Activated T-helper 2 cell treated with anti-CD3 and anti-CD28 coated beads, Interferon-gamma antibody, Interleukin-2, Interleukin-4, amounts not matched to agents 10 μg/mL and 5 μg/mL and 100 μg/mL, durations not matched to agents 14 hours and 24 hours and 36 hours (primary cell): ENCODE measurements at regions not wholly inside any gene's neighbourhood (a gene's known extent, or its start where the extent isn't known, plus 50 kb on each side); places are given as distances from the start of the nearest gene placed in this dataset.

Experiments
- DNase-seq: peaks from one replicate; pipeline ENCODE4 v3.0.0; 2021; ENCODE audit warnings: low spot score
- H3K27ac Mint-ChIP-seq: one replicate; pipeline ENCODE4 v1.8.0; 2021; ENCODE audit warnings: mixed read lengths
- H3K27me3 Mint-ChIP-seq: one replicate; pipeline ENCODE4 v1.8.0; 2021; ENCODE audit warnings: low read depth, mixed read lengths
- H3K36me3 Mint-ChIP-seq: one replicate; pipeline ENCODE4 v1.8.0; 2021; ENCODE audit warnings: low read depth, mixed read lengths
- H3K4me1 Mint-ChIP-seq: one replicate; pipeline ENCODE4 v1.8.0; 2021; ENCODE audit warnings: low read depth, mixed read lengths
- H3K4me3 Mint-ChIP-seq: one replicate; pipeline ENCODE4 v1.8.0; 2021; ENCODE audit warnings: low read depth, mild to moderate bottlenecking, moderate library complexity, mixed read lengths
- H3K9me3 Mint-ChIP-seq: one replicate; pipeline ENCODE4 v1.8.0; 2021; ENCODE audit warnings: mixed read lengths
- intact Hi-C: fragments of 100-400 bp; cut with micrococcal nuclease; formaldehyde crosslinking; loops from one replicate; pipeline ENCODE4 v1.15.1; 2023

DNA sequence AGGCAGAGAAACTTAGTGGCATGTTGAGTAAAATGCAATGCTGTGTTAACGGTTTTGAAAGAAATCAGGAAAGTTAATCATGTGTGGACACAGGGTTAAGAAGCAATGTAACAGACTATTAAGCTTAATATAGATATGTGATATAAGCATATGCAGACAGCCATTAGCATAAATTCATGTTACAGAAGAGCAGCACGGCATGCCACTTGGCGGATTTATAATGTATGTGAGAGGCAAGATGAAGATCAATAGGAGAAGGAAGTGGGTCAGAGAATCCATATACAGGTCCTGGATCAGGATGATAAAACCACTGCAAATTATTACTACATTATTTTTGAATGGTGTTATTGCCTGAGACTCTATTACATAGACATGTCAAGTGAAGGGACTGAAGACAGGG, 694.3 kb downstream of the MCTP2 start:
- peaks cover 4% of the 10 kb centered on the region for H3K9me3 Mint-ChIP-seq
- no peaks in the 10 kb centered on the region for H3K4me1 Mint-ChIP-seq
- H3K27ac Mint-ChIP-seq: no peak overlapping the region
- no peak for DNase-seq
- no peaks in the 10 kb centered on the region for H3K36me3 Mint-ChIP-seq
- no peak overlapping the region for H3K4me3 Mint-ChIP-seq
- intact Hi-C loops: no loop called here
- no peaks in the 10 kb centered on the region for H3K27me3 Mint-ChIP-seq

DNA sequence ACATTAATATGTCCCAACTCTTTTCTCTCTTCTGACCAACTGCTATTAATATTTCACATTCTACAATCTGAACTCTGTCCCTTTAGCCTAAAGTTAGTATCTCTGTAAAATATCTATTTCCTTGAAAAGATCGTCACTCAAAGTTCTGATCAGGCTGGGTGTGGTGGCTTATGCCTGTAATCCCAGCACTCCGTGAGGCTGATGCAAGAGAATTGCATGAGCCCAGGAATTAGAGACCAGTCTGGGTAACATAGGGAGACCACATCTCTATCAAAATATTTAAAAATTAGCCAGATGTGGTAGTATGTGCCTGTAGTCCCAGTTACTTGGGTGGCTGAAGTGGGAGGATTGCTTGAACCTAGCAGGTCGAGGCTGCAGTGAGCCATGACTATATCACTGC, 695.6 kb downstream of the MCTP2 start:
- intact Hi-C loops: no loop called here
- Mint-ChIP-seq H3K27ac (no peak overlapping the region), H3K9me3 (no peaks in the 10 kb centered on the region), H3K4me3 (no peak overlapping the region), H3K36me3 (no peaks in the 10 kb centered on the region), H3K27me3 (no peaks in the 10 kb centered on the region), H3K4me1 (no peaks in the 10 kb centered on the region)
- DNase-seq: no peak

DNA sequence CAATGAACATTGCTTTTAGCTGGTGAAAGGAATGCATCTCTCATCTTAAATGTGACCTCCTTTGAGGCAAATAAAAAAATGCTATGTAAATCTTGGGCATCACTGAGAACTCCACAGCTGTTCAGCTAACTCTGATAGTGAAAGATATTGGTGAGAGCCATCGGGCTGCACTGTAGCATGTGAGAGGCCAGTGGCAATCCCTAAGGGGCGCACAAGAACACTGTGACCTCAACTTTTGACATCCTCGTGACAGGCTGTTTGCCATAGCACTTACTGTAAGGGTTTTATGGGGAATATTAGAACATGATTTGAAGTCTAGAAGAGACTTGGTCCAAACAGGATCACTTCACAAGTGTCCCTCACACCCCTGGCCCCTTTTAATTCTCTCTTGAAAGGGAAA, 697.9 kb downstream of the MCTP2 start:
- H3K27ac Mint-ChIP-seq: no peak overlapping the region
- no peaks in the 10 kb centered on the region for H3K9me3 Mint-ChIP-seq
- intact Hi-C loops: no loop called here
- H3K4me1 Mint-ChIP-seq: no peaks in the 10 kb centered on the region
- H3K4me3 Mint-ChIP-seq: no peak overlapping the region
- DNase-seq: no peak
- H3K36me3 Mint-ChIP-seq: no peaks in the 10 kb centered on the region
- no peaks in the 10 kb centered on the region for H3K27me3 Mint-ChIP-seq

DNA sequence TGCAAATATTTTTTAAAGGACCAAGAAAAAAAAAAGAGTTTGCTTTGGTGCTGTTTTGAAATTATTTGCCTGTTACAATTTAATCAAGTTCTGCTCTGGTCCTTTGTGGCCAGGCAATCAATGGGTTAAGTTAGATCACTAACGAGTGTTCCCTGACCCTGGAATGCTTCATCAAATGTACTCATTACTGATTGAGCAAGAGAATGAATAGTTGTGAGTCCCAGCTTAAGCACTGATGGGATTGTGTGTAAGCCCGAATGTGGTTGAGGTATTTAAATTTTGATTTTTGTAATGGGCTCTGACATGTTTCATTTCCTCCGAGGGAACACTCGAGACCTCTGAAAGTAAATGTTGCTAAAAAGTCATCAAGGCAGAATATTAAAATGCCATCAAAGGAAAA, 699.1 kb downstream of the MCTP2 start:
- no peaks in the 10 kb centered on the region for H3K27me3 Mint-ChIP-seq
- DNase-seq: no peak
- intact Hi-C loops: no loop called here

DNA sequence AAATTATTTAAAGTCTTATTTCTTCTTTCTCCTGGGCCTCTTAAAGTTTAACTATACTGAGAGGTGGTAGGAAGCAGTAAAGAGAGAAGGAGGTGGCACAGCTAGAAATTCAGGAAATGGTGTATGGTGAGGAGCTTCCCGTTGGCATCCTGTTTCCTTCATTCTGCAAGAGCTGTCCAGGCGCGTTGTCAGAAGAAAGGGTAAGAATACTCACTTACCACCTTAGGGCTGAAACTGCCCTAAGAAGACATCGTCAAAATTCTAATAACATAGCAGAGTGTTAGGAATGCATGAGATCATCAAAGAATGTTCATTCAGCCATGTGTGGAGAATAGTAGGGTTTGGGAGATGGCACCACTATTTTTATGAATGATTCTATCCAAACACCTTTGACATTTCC, 699.6 kb downstream of the MCTP2 start:
- H3K36me3 Mint-ChIP-seq: no peaks in the 10 kb centered on the region
- H3K4me3 Mint-ChIP-seq: no peak overlapping the region
- H3K27me3 Mint-ChIP-seq: no peaks in the 10 kb centered on the region
- H3K9me3 Mint-ChIP-seq: peaks cover 8% of the 10 kb centered on the region
- no peak for DNase-seq
- no peak overlapping the region for H3K27ac Mint-ChIP-seq
- intact Hi-C loops: no loop called here
- H3K4me1 Mint-ChIP-seq: no peaks in the 10 kb centered on the region

More for the DNA sequence above, 699.1 kb downstream of the MCTP2 start:
- H3K9me3 Mint-ChIP-seq: peaks cover 8% of the 10 kb centered on the region
- no peak overlapping the region for H3K4me3 Mint-ChIP-seq
- no peaks in the 10 kb centered on the region for H3K36me3 Mint-ChIP-seq
- no peak overlapping the region for H3K27ac Mint-ChIP-seq
- H3K4me1 Mint-ChIP-seq: no peaks in the 10 kb centered on the region

DNA sequence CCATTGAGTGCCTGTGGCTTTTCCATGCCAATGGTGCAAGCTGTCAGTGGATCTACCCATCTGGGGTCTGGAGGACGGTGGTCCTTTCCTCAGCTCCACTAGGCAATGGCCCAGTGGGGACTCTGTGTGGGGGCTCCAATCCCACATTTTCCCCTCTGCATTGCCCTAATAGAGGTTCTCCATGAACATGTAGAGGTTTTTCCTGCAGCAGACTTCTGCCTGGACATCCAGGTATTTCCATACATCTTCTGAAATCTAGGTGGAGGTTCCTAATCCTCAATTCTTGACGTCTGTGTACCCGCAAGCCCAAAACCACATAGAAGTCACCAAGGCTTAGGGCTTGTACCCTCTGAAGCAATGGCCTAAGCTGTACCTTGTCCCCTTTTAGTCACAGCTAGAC, 703.1 kb downstream of the MCTP2 start:
- no peaks in the 10 kb centered on the region for H3K36me3 Mint-ChIP-seq

DNA sequence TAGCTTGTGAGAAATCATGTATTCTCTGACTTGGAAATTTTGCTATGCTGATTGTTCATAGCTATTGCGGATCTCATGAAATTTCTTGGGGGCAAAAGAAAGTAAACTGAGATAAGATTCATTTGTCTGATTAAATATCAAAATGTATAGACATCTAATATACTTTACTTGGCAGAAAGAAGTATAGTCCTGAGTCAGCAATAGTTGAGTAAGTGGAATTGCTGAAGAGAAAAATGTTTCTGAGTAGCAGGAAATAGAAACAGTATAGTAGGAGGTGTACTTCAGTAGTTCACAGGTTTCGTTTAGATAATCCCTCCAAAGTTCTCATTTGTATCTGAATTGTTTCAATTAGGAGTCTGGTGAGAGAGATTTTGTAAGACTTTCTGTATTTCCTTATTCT, 705.9 kb downstream of the MCTP2 start:
- Mint-ChIP-seq H3K36me3 (no peaks in the 10 kb centered on the region), H3K4me1 (no peaks in the 10 kb centered on the region), H3K4me3 (no peak overlapping the region), H3K27me3 (no peaks in the 10 kb centered on the region), H3K9me3 (peaks cover 8% of the 10 kb centered on the region), H3K27ac (no peak overlapping the region)
- DNase-seq: no peak
- intact Hi-C loops: no loop called here

More for the DNA sequence above, 703.1 kb downstream of the MCTP2 start:
- H3K27ac Mint-ChIP-seq: no peak overlapping the region
- H3K9me3 Mint-ChIP-seq: peaks cover 8% of the 10 kb centered on the region
- intact Hi-C loops: no loop called here
- no peak for DNase-seq
- no peaks in the 10 kb centered on the region for H3K27me3 Mint-ChIP-seq
- H3K4me3 Mint-ChIP-seq: no peak overlapping the region
- no peaks in the 10 kb centered on the region for H3K4me1 Mint-ChIP-seq

DNA sequence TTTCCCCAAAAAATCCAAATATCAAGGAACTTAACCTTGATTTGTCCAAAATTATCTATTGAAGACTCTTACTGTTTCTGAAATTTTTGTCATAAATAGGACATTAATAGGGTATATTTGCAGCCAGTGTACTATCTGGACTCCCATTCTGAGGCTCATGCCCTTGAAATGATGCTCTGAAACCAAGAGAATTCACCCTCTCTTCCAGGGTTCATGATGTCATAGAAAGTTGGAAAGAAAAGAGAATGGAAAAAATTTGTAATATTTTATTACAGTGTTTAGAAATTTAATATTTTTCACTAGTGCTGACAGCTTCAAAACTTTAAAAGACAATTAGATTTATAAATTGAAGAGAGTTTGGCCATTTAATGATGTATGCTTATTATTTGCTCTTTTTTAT, 712.5 kb downstream of the MCTP2 start:
- no peaks in the 10 kb centered on the region for H3K27me3 Mint-ChIP-seq
- intact Hi-C loops: no loop called here
- no peak for DNase-seq
- no peaks in the 10 kb centered on the region for H3K36me3 Mint-ChIP-seq
- H3K4me3 Mint-ChIP-seq: no peak overlapping the region
- peaks cover 4% of the 10 kb centered on the region for H3K9me3 Mint-ChIP-seq
- no peak overlapping the region for H3K27ac Mint-ChIP-seq
- H3K4me1 Mint-ChIP-seq: no peaks in the 10 kb centered on the region

DNA sequence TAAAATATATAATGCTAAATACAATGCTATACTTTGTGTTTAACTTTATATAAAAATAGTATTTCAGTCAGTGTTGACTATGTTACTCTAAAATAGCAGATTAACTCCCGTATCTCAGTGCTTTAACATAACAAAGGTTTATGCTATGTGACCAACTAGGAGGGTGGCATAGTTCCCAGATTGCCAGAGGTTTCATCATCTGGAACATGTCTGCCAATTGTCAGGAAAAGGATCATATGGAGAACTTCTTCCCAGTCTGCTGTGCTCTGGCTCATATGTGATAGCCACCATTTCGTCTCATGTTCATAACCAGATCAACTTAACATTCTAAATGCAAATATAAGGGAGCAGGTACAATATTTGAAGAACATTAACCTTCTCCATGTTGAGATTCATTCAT, 720.2 kb downstream of the MCTP2 start:
- no peaks in the 10 kb centered on the region for H3K36me3 Mint-ChIP-seq
- no peak overlapping the region for H3K27ac Mint-ChIP-seq
- DNase-seq: no peak
- no peak overlapping the region for H3K4me3 Mint-ChIP-seq
- no peaks in the 10 kb centered on the region for H3K4me1 Mint-ChIP-seq
- intact Hi-C loops: no loop called here
- peaks cover 17% of the 10 kb centered on the region for H3K9me3 Mint-ChIP-seq
- H3K27me3 Mint-ChIP-seq: no peaks in the 10 kb centered on the region

DNA sequence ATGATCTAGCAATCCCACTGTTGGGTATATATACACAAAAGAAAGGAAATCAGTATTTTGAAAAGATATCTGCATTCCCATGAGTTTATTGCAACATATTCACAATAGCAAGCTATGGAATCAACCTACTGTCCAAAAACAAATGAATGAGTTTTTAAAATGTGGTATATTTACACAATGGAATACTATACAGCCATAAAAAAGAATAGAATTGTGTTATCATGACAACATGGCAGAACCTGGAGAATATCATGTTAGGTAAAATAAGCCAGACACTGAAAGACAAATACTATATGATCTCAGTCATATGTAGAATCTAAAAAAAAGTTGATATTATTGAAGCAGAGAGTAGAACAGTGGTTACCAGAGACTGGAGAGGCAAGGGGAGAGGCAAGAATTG, 732.6 kb downstream of the MCTP2 start:
- no peak for DNase-seq
- H3K36me3 Mint-ChIP-seq: no peaks in the 10 kb centered on the region
- no peaks in the 10 kb centered on the region for H3K27me3 Mint-ChIP-seq
- intact Hi-C loops: no loop called here
- peaks cover 7% of the 10 kb centered on the region for H3K9me3 Mint-ChIP-seq
- no peak overlapping the region for H3K4me3 Mint-ChIP-seq
- H3K4me1 Mint-ChIP-seq: no peaks in the 10 kb centered on the region
- no peak overlapping the region for H3K27ac Mint-ChIP-seq

DNA sequence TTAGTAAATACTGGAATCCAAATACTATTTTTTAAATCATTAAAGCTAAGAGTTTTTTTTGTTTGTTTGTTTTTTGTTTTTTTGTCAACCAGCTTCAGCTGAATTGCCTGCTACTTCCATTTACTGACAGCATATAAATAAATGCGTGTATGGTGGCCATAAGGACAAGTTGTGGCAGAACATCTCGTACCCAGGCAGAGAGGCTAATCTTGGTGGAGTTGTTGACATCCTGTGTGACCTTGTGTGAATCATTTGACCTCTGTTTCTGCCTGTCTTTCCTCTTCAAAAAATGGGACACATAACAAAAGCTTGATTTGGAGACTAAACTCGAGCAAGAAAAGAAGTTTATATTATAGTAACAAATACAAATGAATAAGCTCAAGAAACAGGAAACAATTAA, 734.2 kb downstream of the MCTP2 start:
- peaks cover 4% of the 10 kb centered on the region for H3K9me3 Mint-ChIP-seq
- intact Hi-C loops: no loop called here
- no peak overlapping the region for H3K4me3 Mint-ChIP-seq
- no peaks in the 10 kb centered on the region for H3K36me3 Mint-ChIP-seq
- no peak overlapping the region for H3K27ac Mint-ChIP-seq
- H3K27me3 Mint-ChIP-seq: no peaks in the 10 kb centered on the region
- DNase-seq: no peak
- H3K4me1 Mint-ChIP-seq: no peaks in the 10 kb centered on the region

DNA sequence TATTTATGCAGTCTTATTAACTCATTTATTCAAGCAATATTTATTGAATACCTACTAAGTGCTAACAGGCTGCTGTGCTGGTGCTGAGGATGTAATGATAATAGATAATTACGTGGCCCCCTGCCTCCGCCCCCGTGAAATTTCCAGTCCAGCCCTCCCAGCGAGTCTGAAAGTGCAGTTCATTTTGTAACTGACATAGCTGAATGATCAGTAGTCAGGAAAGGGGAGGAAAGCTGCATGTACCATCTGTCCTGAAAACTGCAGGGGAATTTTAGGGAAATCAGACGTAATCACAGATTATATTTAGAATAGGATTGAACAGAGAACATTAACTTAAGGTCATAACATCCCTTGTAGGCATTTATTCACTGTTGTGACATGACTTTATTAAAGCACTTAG, 736.8 kb downstream of the MCTP2 start:
- H3K27ac Mint-ChIP-seq: no peak overlapping the region
- no peaks in the 10 kb centered on the region for H3K4me1 Mint-ChIP-seq
- H3K4me3 Mint-ChIP-seq: no peak overlapping the region
- H3K36me3 Mint-ChIP-seq: no peaks in the 10 kb centered on the region
- intact Hi-C loops: no loop called here
- H3K27me3 Mint-ChIP-seq: no peaks in the 10 kb centered on the region
- DNase-seq: no peak
- H3K9me3 Mint-ChIP-seq: peaks cover 4% of the 10 kb centered on the region

DNA sequence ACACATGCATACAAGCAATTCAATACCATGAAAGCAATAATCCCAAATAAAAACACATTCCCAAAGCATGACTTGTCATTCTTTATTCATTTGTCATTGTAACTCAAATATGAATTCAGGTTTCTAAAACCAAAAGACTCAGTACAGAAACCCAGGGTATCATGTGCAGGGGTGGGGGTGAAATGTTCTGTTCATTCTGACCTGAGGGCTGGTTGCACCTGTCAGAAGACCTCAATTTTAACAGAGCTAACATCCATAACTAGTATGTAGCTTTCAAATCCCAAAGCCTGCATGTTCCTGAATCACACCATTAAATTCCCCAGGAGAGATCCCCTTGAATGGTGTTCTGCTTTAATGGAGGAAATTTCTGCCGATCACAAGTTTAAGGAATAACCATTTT, 738.7 kb downstream of the MCTP2 start:
- Mint-ChIP-seq H3K9me3 (peaks cover 1% of the 10 kb centered on the region), H3K27me3 (no peaks in the 10 kb centered on the region), H3K27ac (no peak overlapping the region), H3K4me1 (no peaks in the 10 kb centered on the region), H3K4me3 (no peak overlapping the region), H3K36me3 (no peaks in the 10 kb centered on the region)
- intact Hi-C loops: no loop called here
- no peak for DNase-seq

DNA sequence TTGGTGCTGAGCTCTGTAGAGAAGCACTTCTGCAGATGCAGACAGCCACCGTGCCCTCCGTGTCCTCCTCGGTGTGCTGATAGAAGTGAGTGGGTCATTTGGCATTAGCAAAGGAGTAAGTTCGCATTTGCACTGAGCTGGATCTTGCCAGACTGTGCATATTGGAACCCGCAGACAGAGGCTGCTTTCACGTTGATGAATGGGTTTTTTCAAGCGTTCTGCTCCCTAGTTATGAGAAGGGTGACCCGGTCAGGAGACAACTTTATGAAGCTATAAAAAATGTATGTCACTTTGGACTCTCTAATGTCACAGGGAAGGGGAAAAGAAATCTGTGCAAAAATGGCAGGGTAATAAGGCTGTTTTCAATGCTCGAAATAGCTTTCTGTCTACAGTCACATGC, 739.4 kb downstream of the MCTP2 start:
- DNase-seq: no peak
- Mint-ChIP-seq H3K36me3 (no peaks in the 10 kb centered on the region), H3K4me3 (no peak overlapping the region), H3K27me3 (no peaks in the 10 kb centered on the region), H3K27ac (no peak overlapping the region), H3K9me3 (peaks cover 4% of the 10 kb centered on the region), H3K4me1 (no peaks in the 10 kb centered on the region)
- intact Hi-C loops: no loop called here
